ENCODE measurements at regions not wholly inside any gene's neighbourhood (a gene's known extent, or its start where the extent isn't known, plus 50 kb on each side); places are given as distances from the start of the nearest gene placed in this dataset.
A peak's percentile ranks its signal among the peaks of the same experiment; 100 is the strongest.

GRCh38 chr15:26109203-26109602 lies 246.1 kb upstream of the ATP10A start:
- Histone ChIP-seq H3K27me3 (ENCODE audit: control insufficient read depth in 1 of 2, insufficient read depth in 2 of 2, low read length in 2 of 2) (no peaks in the 10 kb centered on the region), H3K36me3 (ENCODE audit: control insufficient read depth in 2 of 2, insufficient read depth in 2 of 2, low read length in 1 of 2) (no peaks in the 10 kb centered on the region), H3K4me1 (ENCODE audit: control insufficient read depth in 2 of 2, insufficient read depth in 2 of 2, low read length in 1 of 2) (no peaks in the 10 kb centered on the region), H3K27ac (ENCODE audit: low read depth in 2 of 2, low read length in 1 of 2) (no peak overlapping the region), H3K4me3 (ENCODE audit: low read depth in 1 of 2, low read length in 2 of 2) (no peak overlapping the region), H3K9me3 (ENCODE audit: control insufficient read depth in 2 of 2, insufficient read depth in 1 of 2, low read depth in 1 of 2, low read length in 1 of 2) (peaks cover 2 to 3% of the 10 kb centered on the region in 2 donors)
- WGBS, 2 donors: 71 to 75% methylated on average over 4 of the region's 4 CpGs

- Histone ChIP-seq H3K27me3 (ENCODE audit: control insufficient read depth in 1 of 2, insufficient read depth in 2 of 2, low read length in 2 of 2) (no peaks in the 10 kb centered on the region), H3K4me3 (ENCODE audit: low read depth in 1 of 2, low read length in 2 of 2) (no peak overlapping the region), H3K27ac (ENCODE audit: low read depth in 2 of 2, low read length in 1 of 2) (no peak overlapping the region), H3K36me3 (ENCODE audit: control insufficient read depth in 2 of 2, insufficient read depth in 2 of 2, low read length in 1 of 2) (no peaks in the 10 kb centered on the region), H3K4me1 (ENCODE audit: control insufficient read depth in 2 of 2, insufficient read depth in 2 of 2, low read length in 1 of 2) (no peaks in the 10 kb centered on the region), H3K9me3 (ENCODE audit: control insufficient read depth in 2 of 2, insufficient read depth in 1 of 2, low read depth in 1 of 2, low read length in 1 of 2) (peaks cover 0 to 3% of the 10 kb centered on the region in 2 donors)
- WGBS, 2 donors: 84 to 95% methylated on average over 3 of the region's 3 CpGs
Observed at GRCh38 chr15:26106556-26106955, 243.4 kb upstream of the ATP10A start.

GRCh38 chr15:26103002-26103404 lies 239.9 kb upstream of the ATP10A start:
- H3K27me3 ChIP-seq (ENCODE audit: control insufficient read depth in 1 of 2, insufficient read depth in 2 of 2, low read length in 2 of 2): no peaks in the 10 kb centered on the region
- peak overlapping the region in 1 of 2 donors; percentile 36 for H3K27ac ChIP-seq (ENCODE audit: low read depth in 2 of 2, low read length in 1 of 2)
- peaks cover 0 to 3% of the 10 kb centered on the region in 2 donors for H3K9me3 ChIP-seq (ENCODE audit: control insufficient read depth in 2 of 2, insufficient read depth in 1 of 2, low read depth in 1 of 2, low read length in 1 of 2)
- no peak overlapping the region for H3K4me3 ChIP-seq (ENCODE audit: low read depth in 1 of 2, low read length in 2 of 2)
- H3K4me1 ChIP-seq (ENCODE audit: control insufficient read depth in 2 of 2, insufficient read depth in 2 of 2, low read length in 1 of 2): no peaks in the 10 kb centered on the region
- no peaks in the 10 kb centered on the region for H3K36me3 ChIP-seq (ENCODE audit: control insufficient read depth in 2 of 2, insufficient read depth in 2 of 2, low read length in 1 of 2)
- WGBS, 2 donors: 61% methylated on average over 7 of the region's 7 CpGs

- Histone ChIP-seq H3K27me3 (ENCODE audit: control insufficient read depth in 1 of 2, insufficient read depth in 2 of 2, low read length in 2 of 2) (no peaks in the 10 kb centered on the region), H3K36me3 (ENCODE audit: control insufficient read depth in 2 of 2, insufficient read depth in 2 of 2, low read length in 1 of 2) (no peaks in the 10 kb centered on the region), H3K4me3 (ENCODE audit: low read depth in 1 of 2, low read length in 2 of 2) (no peak overlapping the region), H3K9me3 (ENCODE audit: control insufficient read depth in 2 of 2, insufficient read depth in 1 of 2, low read depth in 1 of 2, low read length in 1 of 2) (peaks cover 0 to 3% of the 10 kb centered on the region in 2 donors), H3K27ac (ENCODE audit: low read depth in 2 of 2, low read length in 1 of 2) (no peak overlapping the region), H3K4me1 (ENCODE audit: control insufficient read depth in 2 of 2, insufficient read depth in 2 of 2, low read length in 1 of 2) (no peaks in the 10 kb centered on the region)
- 84 to 90% methylated on average over 4 of the region's 4 CpGs for WGBS, 2 donors
Observed at GRCh38 chr15:26102365-26102764, 239.2 kb upstream of the ATP10A start.

GRCh38 chr15:26101443-26101842 lies 238.3 kb upstream of the ATP10A start:
- Histone ChIP-seq H3K27ac (ENCODE audit: low read depth in 2 of 2, low read length in 1 of 2) (no peak overlapping the region), H3K27me3 (ENCODE audit: control insufficient read depth in 1 of 2, insufficient read depth in 2 of 2, low read length in 2 of 2) (no peaks in the 10 kb centered on the region), H3K4me1 (ENCODE audit: control insufficient read depth in 2 of 2, insufficient read depth in 2 of 2, low read length in 1 of 2) (no peaks in the 10 kb centered on the region), H3K9me3 (ENCODE audit: control insufficient read depth in 2 of 2, insufficient read depth in 1 of 2, low read depth in 1 of 2, low read length in 1 of 2) (no peaks in the 10 kb centered on the region), H3K4me3 (ENCODE audit: low read depth in 1 of 2, low read length in 2 of 2) (no peak overlapping the region), H3K36me3 (ENCODE audit: control insufficient read depth in 2 of 2, insufficient read depth in 2 of 2, low read length in 1 of 2) (no peaks in the 10 kb centered on the region)
- WGBS, 2 donors: 97% methylated on average over 3 of the region's 3 CpGs

- no peak overlapping the region for H3K27ac ChIP-seq (ENCODE audit: low read depth in 2 of 2, low read length in 1 of 2)
- no peaks in the 10 kb centered on the region for H3K27me3 ChIP-seq (ENCODE audit: control insufficient read depth in 1 of 2, insufficient read depth in 2 of 2, low read length in 2 of 2)
- no peaks in the 10 kb centered on the region for H3K4me1 ChIP-seq (ENCODE audit: control insufficient read depth in 2 of 2, insufficient read depth in 2 of 2, low read length in 1 of 2)
- no peaks in the 10 kb centered on the region for H3K9me3 ChIP-seq (ENCODE audit: control insufficient read depth in 2 of 2, insufficient read depth in 1 of 2, low read depth in 1 of 2, low read length in 1 of 2)
- no peak overlapping the region for H3K4me3 ChIP-seq (ENCODE audit: low read depth in 1 of 2, low read length in 2 of 2)
- WGBS, 2 donors: 37 to 39% methylated on average over 3 of the region's 3 CpGs
- H3K36me3 ChIP-seq (ENCODE audit: control insufficient read depth in 2 of 2, insufficient read depth in 2 of 2, low read length in 1 of 2): no peaks in the 10 kb centered on the region
Observed at GRCh38 chr15:26098801-26099200, 235.7 kb upstream of the ATP10A start.

GRCh38 chr15:26097216-26097615 lies 234.1 kb upstream of the ATP10A start:
- Histone ChIP-seq H3K27ac (ENCODE audit: low read depth in 2 of 2, low read length in 1 of 2) (no peak overlapping the region), H3K36me3 (ENCODE audit: control insufficient read depth in 2 of 2, insufficient read depth in 2 of 2, low read length in 1 of 2) (no peaks in the 10 kb centered on the region), H3K27me3 (ENCODE audit: control insufficient read depth in 1 of 2, insufficient read depth in 2 of 2, low read length in 2 of 2) (no peaks in the 10 kb centered on the region), H3K4me3 (ENCODE audit: low read depth in 1 of 2, low read length in 2 of 2) (no peak overlapping the region), H3K4me1 (ENCODE audit: control insufficient read depth in 2 of 2, insufficient read depth in 2 of 2, low read length in 1 of 2) (no peaks in the 10 kb centered on the region), H3K9me3 (ENCODE audit: control insufficient read depth in 2 of 2, insufficient read depth in 1 of 2, low read depth in 1 of 2, low read length in 1 of 2) (no peaks in the 10 kb centered on the region)
- 83 to 86% methylated on average over 6 of the region's 6 CpGs for WGBS, 2 donors

GRCh38 chr15:26096581-26096980 lies 233.5 kb upstream of the ATP10A start:
- H3K27ac ChIP-seq (ENCODE audit: low read depth in 2 of 2, low read length in 1 of 2): no peak overlapping the region
- no peaks in the 10 kb centered on the region for H3K27me3 ChIP-seq (ENCODE audit: control insufficient read depth in 1 of 2, insufficient read depth in 2 of 2, low read length in 2 of 2)
- WGBS, 2 donors: 57 to 73% methylated on average over 3 of the region's 3 CpGs
- no peaks in the 10 kb centered on the region for H3K9me3 ChIP-seq (ENCODE audit: control insufficient read depth in 2 of 2, insufficient read depth in 1 of 2, low read depth in 1 of 2, low read length in 1 of 2)
- no peaks in the 10 kb centered on the region for H3K36me3 ChIP-seq (ENCODE audit: control insufficient read depth in 2 of 2, insufficient read depth in 2 of 2, low read length in 1 of 2)
- H3K4me3 ChIP-seq (ENCODE audit: low read depth in 1 of 2, low read length in 2 of 2): no peak overlapping the region
- H3K4me1 ChIP-seq (ENCODE audit: control insufficient read depth in 2 of 2, insufficient read depth in 2 of 2, low read length in 1 of 2): no peaks in the 10 kb centered on the region

- Histone ChIP-seq H3K36me3 (ENCODE audit: control insufficient read depth in 2 of 2, insufficient read depth in 2 of 2, low read length in 1 of 2) (no peaks in the 10 kb centered on the region), H3K4me1 (ENCODE audit: control insufficient read depth in 2 of 2, insufficient read depth in 2 of 2, low read length in 1 of 2) (no peaks in the 10 kb centered on the region), H3K27ac (ENCODE audit: low read depth in 2 of 2, low read length in 1 of 2) (no peak overlapping the region), H3K9me3 (ENCODE audit: control insufficient read depth in 2 of 2, insufficient read depth in 1 of 2, low read depth in 1 of 2, low read length in 1 of 2) (no peaks in the 10 kb centered on the region), H3K27me3 (ENCODE audit: control insufficient read depth in 1 of 2, insufficient read depth in 2 of 2, low read length in 2 of 2) (no peaks in the 10 kb centered on the region), H3K4me3 (ENCODE audit: low read depth in 1 of 2, low read length in 2 of 2) (no peak overlapping the region)
- 46 to 56% methylated on average over 24 of the region's 24 CpGs for WGBS, 2 donors
Observed at GRCh38 chr15:26095710-26096330, 232.7 kb upstream of the ATP10A start.

GRCh38 chr15:26091184-26091583 lies 228.1 kb upstream of the ATP10A start:
- no peaks in the 10 kb centered on the region for H3K4me1 ChIP-seq (ENCODE audit: control insufficient read depth in 2 of 2, insufficient read depth in 2 of 2, low read length in 1 of 2)
- no peaks in the 10 kb centered on the region for H3K27me3 ChIP-seq (ENCODE audit: control insufficient read depth in 1 of 2, insufficient read depth in 2 of 2, low read length in 2 of 2)
- no peaks in the 10 kb centered on the region for H3K36me3 ChIP-seq (ENCODE audit: control insufficient read depth in 2 of 2, insufficient read depth in 2 of 2, low read length in 1 of 2)
- H3K27ac ChIP-seq (ENCODE audit: low read depth in 2 of 2, low read length in 1 of 2): no peak overlapping the region
- no peak overlapping the region for H3K4me3 ChIP-seq (ENCODE audit: low read depth in 1 of 2, low read length in 2 of 2)
- WGBS, 2 donors: 67% methylated on average over 4 of the region's 4 CpGs
- H3K9me3 ChIP-seq (ENCODE audit: control insufficient read depth in 2 of 2, insufficient read depth in 1 of 2, low read depth in 1 of 2, low read length in 1 of 2): no peaks in the 10 kb centered on the region
